ENCODE measurements at regions not wholly inside any gene's neighbourhood (a gene's known extent, or its start where the extent isn't known, plus 50 kb on each side); places are given as distances from the start of the nearest gene placed in this dataset.
"Not testable (repeated sequence)": the region's sequence is repeated elsewhere in the genome, so short reads cannot be mapped to it uniquely, and the experiment has no call there.

GRCh38 chr3:166510382-166510781 lies 673.2 kb upstream of the BCHE start:
- Histone ChIP-seq H3K36me3 (no peaks in the 10 kb centered on the region), H3K27ac (no peak overlapping the region), H3K27me3 (no peaks in the 10 kb centered on the region), H3K9me3 (no peaks in the 10 kb centered on the region), H3K9ac (ENCODE audit: low read depth in 2 of 2, low read length in 2 of 2) (no peak overlapping the region), H3K4me3 (no peak overlapping the region), H3K4me1 (no peaks in the 10 kb centered on the region)
- intact Hi-C loops (cut with DNase I) = no loop called here
- no peak for TF ChIP-seq CTCF (IDR thresholded peaks at IDR 0.05)
- no peak for DNase-seq

- H3K9ac ChIP-seq (ENCODE audit: low read depth in 2 of 2, low read length in 2 of 2); H3K4me3 ChIP-seq; DNase-seq; H3K36me3 ChIP-seq; intact Hi-C loops (cut with DNase I); H3K9me3 ChIP-seq; H3K27me3 ChIP-seq; H3K4me1 ChIP-seq; H3K27ac ChIP-seq: not testable (repeated sequence)
Measured at GRCh38 chr3:166500420-166500819, 663.2 kb upstream of the BCHE start.

GRCh38 chr3:166499636-166500035 lies 662.4 kb upstream of the BCHE start:
- Histone ChIP-seq H3K4me3 (no peak overlapping the region), H3K9me3 (no peaks in the 10 kb centered on the region), H3K4me1 (no peaks in the 10 kb centered on the region), H3K9ac (ENCODE audit: low read depth in 2 of 2, low read length in 2 of 2) (no peak overlapping the region), H3K27ac (no peak overlapping the region), H3K36me3 (no peaks in the 10 kb centered on the region), H3K27me3 (no peaks in the 10 kb centered on the region)
- TF ChIP-seq CTCF (IDR thresholded peaks at IDR 0.05) = no peak
- DNase-seq = no peak
- intact Hi-C loops (cut with DNase I) = no loop called here

- intact Hi-C loops (cut with DNase I) = no loop called here
- H3K9ac ChIP-seq (ENCODE audit: low read depth in 2 of 2, low read length in 2 of 2) = no peak overlapping the region
- H3K9me3 ChIP-seq = no peaks in the 10 kb centered on the region
- H3K4me3 ChIP-seq = no peak overlapping the region
- no peak for DNase-seq
- no peaks in the 10 kb centered on the region for H3K4me1 ChIP-seq
- no peaks in the 10 kb centered on the region for H3K27me3 ChIP-seq
- no peaks in the 10 kb centered on the region for H3K36me3 ChIP-seq
- no peak for TF ChIP-seq CTCF (IDR thresholded peaks at IDR 0.05)
- no peak overlapping the region for H3K27ac ChIP-seq
Measured at GRCh38 chr3:166498446-166498845, 661.2 kb upstream of the BCHE start.

GRCh38 chr3:166489826-166490225 lies 652.6 kb upstream of the BCHE start:
- no peak for DNase-seq
- H3K27ac ChIP-seq = no peak overlapping the region
- H3K36me3 ChIP-seq = no peaks in the 10 kb centered on the region
- intact Hi-C loops (cut with DNase I) = no loop called here
- H3K4me1 ChIP-seq = no peaks in the 10 kb centered on the region
- no peaks in the 10 kb centered on the region for H3K27me3 ChIP-seq
- no peak for TF ChIP-seq CTCF (IDR thresholded peaks at IDR 0.05)
- no peaks in the 10 kb centered on the region for H3K9me3 ChIP-seq
- no peak overlapping the region for H3K4me3 ChIP-seq
- H3K9ac ChIP-seq (ENCODE audit: low read depth in 2 of 2, low read length in 2 of 2) = no peak overlapping the region

GRCh38 chr3:166488977-166489672 lies 651.9 kb upstream of the BCHE start:
- Histone ChIP-seq H3K4me1 (no peaks in the 10 kb centered on the region), H3K36me3 (no peaks in the 10 kb centered on the region), H3K9ac (ENCODE audit: low read depth in 2 of 2, low read length in 2 of 2) (no peak overlapping the region), H3K27ac (no peak overlapping the region), H3K9me3 (no peaks in the 10 kb centered on the region), H3K4me3 (no peak overlapping the region), H3K27me3 (no peaks in the 10 kb centered on the region)
- DNase-seq = no peak
- intact Hi-C loops (cut with DNase I) = no loop called here
- TF ChIP-seq CTCF (IDR thresholded peaks at IDR 0.05) = no peak
